Left lung (tissue), 4 donors: ENCODE measurements at regions not wholly inside any gene's neighbourhood (a gene's known extent, or its start where the extent isn't known, plus 50 kb on each side); places are given as distances from the start of the nearest gene placed in this dataset.

ENCODE experiments used
- ATAC-seq: fragments of 200-7000 bp; cut with Tn5 transposase; one replicate; pipeline ENCODE4 v1.9.1; 2020; ENCODE audit warnings: moderate library complexity
- DNase-seq, 4 donors: peaks; one replicate each; pipeline ENCODE4 v3.0.0-alpha.2; 2013 to 2020
- H3K27ac ChIP-seq, 2 donors: fragments of 200-600 bp; sonication (generic) in 1 of 2; one replicate each; pipeline versions ENCODE4 v1.5.0 to v1.8.0; 2020 to 2021
- H3K27me3 ChIP-seq, 2 donors: fragments of 200-600 bp; sonication (generic) in 1 of 2; one replicate each; pipeline versions ENCODE4 v1.5.0 to v1.8.0; 2020 to 2021
- H3K36me3 ChIP-seq, 2 donors: fragments of 200-600 bp; sonication (generic) in 1 of 2; one replicate each; pipeline versions ENCODE4 v1.5.0 to v1.8.0; 2020 to 2021
- H3K4me1 ChIP-seq, 2 donors: fragments of 200-600 bp; one replicate each; pipeline ENCODE4 v1.8.0; 2021
- H3K4me3 ChIP-seq, 2 donors: fragments of 200-600 bp; sonication (generic) in 1 of 2; one replicate each; pipeline versions ENCODE4 v1.5.0 to v1.8.0; 2020 to 2021; ENCODE audit warnings: mild to moderate bottlenecking in 1 of 2
- H3K9me3 ChIP-seq, 2 donors: fragments of 200-600 bp; sonication (generic) in 1 of 2; one replicate each; pipeline versions ENCODE4 v1.5.0 to v1.8.0; 2020 to 2021
- CTCF ChIP-seq, 2 donors: fragments of 200-600 bp; sonication (generic) in 1 of 2; IDR thresholded peaks; one replicate each; pipeline versions ENCODE4 v1.5.0 to v1.8.0; 2021; ENCODE audit warnings: antibody characterized with exemption in 2 of 2
- intact Hi-C, 2 donors: fragments of 100-400 bp; cut with DNase I; formaldehyde crosslinking; loops; one replicate each; pipeline versions ENCODE4 v1.11.2 to v1.14.2; 2022
- donor health status: DM: no; HTN: yes; CAD: no.
- donor health status: DM: no; HTN: no; CAD: no.

- Histone ChIP-seq H3K36me3 (no peaks in the 10 kb centered on the region), H3K4me3 (no peak overlapping the region), H3K4me1 (no peaks in the 10 kb centered on the region), H3K27me3 (no peaks in the 10 kb centered on the region), H3K9me3 (no peaks in the 10 kb centered on the region), H3K27ac (no peak overlapping the region)
- DNase-seq (peak in 1 of 4 donors; percentile 56), ATAC-seq (no peak)
- intact Hi-C loops: no loop called here
- TF ChIP-seq CTCF (IDR thresholded peaks at IDR 0.05): no peak
These were observed 515.4 kb downstream of the SOX6 start for GRCh38 chr11:15840966-15841365.

- DNase-seq (peak in 2 of 4 donors; percentile 65 to 76), ATAC-seq (no peak)
- H3K36me3 ChIP-seq: no peaks in the 10 kb centered on the region
- no peaks in the 10 kb centered on the region for H3K27me3 ChIP-seq
- H3K9me3 ChIP-seq: no peaks in the 10 kb centered on the region
- H3K4me3 ChIP-seq: no peak overlapping the region
- intact Hi-C loops: no loop called here
- no peak overlapping the region for H3K27ac ChIP-seq
- H3K4me1 ChIP-seq: no peaks in the 10 kb centered on the region
- no peak for TF ChIP-seq CTCF (IDR thresholded peaks at IDR 0.05)
These were observed 514.2 kb downstream of the SOX6 start for GRCh38 chr11:15841931-15842740.

- Histone ChIP-seq H3K4me1 (no peaks in the 10 kb centered on the region), H3K9me3 (no peaks in the 10 kb centered on the region), H3K27me3 (no peaks in the 10 kb centered on the region), H3K36me3 (no peaks in the 10 kb centered on the region), H3K27ac (no peak overlapping the region), H3K4me3 (no peak overlapping the region)
- ATAC-seq: no peak
- intact Hi-C loops: no loop called here
- DNase-seq: peak in 1 of 4 donors; percentile 48
- TF ChIP-seq CTCF (IDR thresholded peaks at IDR 0.05): no peak
These were observed 513.0 kb downstream of the SOX6 start for GRCh38 chr11:15843309-15843872.

- Histone ChIP-seq H3K36me3 (no peaks in the 10 kb centered on the region), H3K27me3 (no peaks in the 10 kb centered on the region), H3K4me1 (no peaks in the 10 kb centered on the region), H3K4me3 (no peak overlapping the region), H3K27ac (no peak overlapping the region), H3K9me3 (no peaks in the 10 kb centered on the region)
- ATAC-seq (no peak), DNase-seq (no peak)
- no peak for TF ChIP-seq CTCF (IDR thresholded peaks at IDR 0.05)
- intact Hi-C loops: no loop called here
These were observed 511.1 kb downstream of the SOX6 start for GRCh38 chr11:15845261-15845660.

- H3K27ac ChIP-seq: no peak overlapping the region
- no peaks in the 10 kb centered on the region for H3K27me3 ChIP-seq
- H3K4me3 ChIP-seq: no peak overlapping the region
- peaks cover 0 to 7% of the 10 kb centered on the region in 2 donors for H3K4me1 ChIP-seq
- no peaks in the 10 kb centered on the region for H3K36me3 ChIP-seq
- no peaks in the 10 kb centered on the region for H3K9me3 ChIP-seq
- no peak for TF ChIP-seq CTCF (IDR thresholded peaks at IDR 0.05)
- DNase-seq: no peak
- ATAC-seq: no peak
- intact Hi-C loops: no loop called here
These were observed 507.6 kb downstream of the SOX6 start for GRCh38 chr11:15848631-15849168.
